ENCODE measurements at regions not wholly inside any gene's neighbourhood (a gene's known extent, or its start where the extent isn't known, plus 50 kb on each side); places are given as distances from the start of the nearest gene placed in this dataset.

DNA sequence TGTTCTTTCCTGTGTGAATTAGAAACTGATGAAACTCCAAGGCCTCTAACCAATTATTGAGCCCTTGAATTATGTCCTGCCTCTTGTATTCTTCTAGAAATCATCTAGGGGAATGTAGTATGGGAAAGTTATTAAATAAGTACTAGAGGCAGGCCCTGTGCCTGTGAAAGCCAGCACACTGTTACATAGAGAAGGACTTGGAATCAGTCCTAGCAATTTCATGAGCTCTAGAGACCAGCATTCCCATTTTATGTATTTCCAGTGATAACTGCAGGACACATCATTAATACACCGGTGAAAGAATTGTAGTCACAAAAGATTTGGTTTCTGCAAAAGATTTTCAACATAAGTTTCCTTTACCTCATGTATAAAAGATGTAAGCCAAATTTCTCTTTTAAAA is 168.5 kb upstream of the VLDLR start:
- no peaks in the 10 kb centered on the region for H3K9me3 ChIP-seq (ENCODE audit: insufficient read depth, low read length)
- no peak overlapping the region for H3K4me2 ChIP-seq (ENCODE audit: low read length)
- H3K4me3 ChIP-seq (ENCODE audit: low read length), result no peak overlapping the region
- no peaks in the 10 kb centered on the region for H3K36me3 ChIP-seq (replicated peaks; ENCODE audit: low read depth, low read length)
- H3K27me3 ChIP-seq (ENCODE audit: low read depth, low read length), result no peaks in the 10 kb centered on the region
- no peak overlapping the region for H3K27ac ChIP-seq (ENCODE audit: low read length)
- H3K79me2 ChIP-seq (ENCODE audit: low read length), result no peaks in the 10 kb centered on the region
- no peak overlapping the region for H3K9ac ChIP-seq (ENCODE audit: low read length)
- H4K20me1 ChIP-seq (ENCODE audit: insufficient read depth, low read length), result no peaks in the 10 kb centered on the region
- H2AFZ ChIP-seq (ENCODE audit: low read depth, low read length), result no peak overlapping the region
- no peaks in the 10 kb centered on the region for H3K4me1 ChIP-seq (ENCODE audit: low read length)
- TF ChIP-seq, protein P1, sequence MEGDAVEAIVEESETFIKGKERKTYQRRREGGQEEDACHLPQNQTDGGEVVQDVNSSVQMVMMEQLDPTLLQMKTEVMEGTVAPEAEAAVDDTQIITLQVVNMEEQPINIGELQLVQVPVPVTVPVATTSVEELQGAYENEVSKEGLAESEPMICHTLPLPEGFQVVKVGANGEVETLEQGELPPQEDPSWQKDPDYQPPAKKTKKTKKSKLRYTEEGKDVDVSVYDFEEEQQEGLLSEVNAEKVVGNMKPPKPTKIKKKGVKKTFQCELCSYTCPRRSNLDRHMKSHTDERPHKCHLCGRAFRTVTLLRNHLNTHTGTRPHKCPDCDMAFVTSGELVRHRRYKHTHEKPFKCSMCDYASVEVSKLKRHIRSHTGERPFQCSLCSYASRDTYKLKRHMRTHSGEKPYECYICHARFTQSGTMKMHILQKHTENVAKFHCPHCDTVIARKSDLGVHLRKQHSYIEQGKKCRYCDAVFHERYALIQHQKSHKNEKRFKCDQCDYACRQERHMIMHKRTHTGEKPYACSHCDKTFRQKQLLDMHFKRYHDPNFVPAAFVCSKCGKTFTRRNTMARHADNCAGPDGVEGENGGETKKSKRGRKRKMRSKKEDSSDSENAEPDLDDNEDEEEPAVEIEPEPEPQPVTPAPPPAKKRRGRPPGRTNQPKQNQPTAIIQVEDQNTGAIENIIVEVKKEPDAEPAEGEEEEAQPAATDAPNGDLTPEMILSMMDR (IDR thresholded peaks at IDR 0.05; ENCODE audit: low read depth, low read length), result no peak
- TF ChIP-seq EZH2phosphoT487 (IDR thresholded peaks at IDR 0.05; ENCODE audit: low read depth), result no peak

DNA sequence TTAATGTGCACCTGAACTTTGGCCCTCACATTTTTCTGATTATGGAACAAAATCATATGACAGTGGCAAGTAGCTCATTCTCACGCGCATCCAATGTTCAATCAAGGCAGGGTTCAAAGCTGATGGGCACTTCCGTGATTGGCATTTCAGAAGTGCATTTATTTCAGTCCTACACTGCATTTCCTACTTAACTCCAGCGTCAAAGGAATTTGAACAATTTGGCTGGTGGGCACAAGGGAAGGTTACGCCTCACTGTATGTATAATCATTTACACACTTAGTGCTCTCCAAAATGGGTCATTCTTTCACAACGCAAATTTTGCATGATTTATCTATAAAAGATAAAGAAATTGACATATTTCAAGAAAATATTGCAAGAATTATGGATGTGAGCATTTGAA is 167.9 kb upstream of the VLDLR start:
- no peaks in the 10 kb centered on the region for H3K9me3 ChIP-seq (ENCODE audit: insufficient read depth, low read length)
- no peaks in the 10 kb centered on the region for H3K27me3 ChIP-seq (ENCODE audit: low read depth, low read length)
- no peaks in the 10 kb centered on the region for H3K36me3 ChIP-seq (replicated peaks; ENCODE audit: low read depth, low read length)
- H3K27ac ChIP-seq (ENCODE audit: low read length), result no peak overlapping the region
- no peaks in the 10 kb centered on the region for H3K79me2 ChIP-seq (ENCODE audit: low read length)
- H2AFZ ChIP-seq (ENCODE audit: low read depth, low read length), result no peak overlapping the region
- H3K4me3 ChIP-seq (ENCODE audit: low read length), result no peak overlapping the region
- H3K4me1 ChIP-seq (ENCODE audit: low read length), result no peaks in the 10 kb centered on the region
- no peak for TF ChIP-seq EZH2phosphoT487 (IDR thresholded peaks at IDR 0.05; ENCODE audit: low read depth)
- TF ChIP-seq, protein P1 (IDR thresholded peaks at IDR 0.05; ENCODE audit: low read depth, low read length), result no peak
- H4K20me1 ChIP-seq (ENCODE audit: insufficient read depth, low read length), result no peaks in the 10 kb centered on the region
- no peak overlapping the region for H3K9ac ChIP-seq (ENCODE audit: low read length)
- H3K4me2 ChIP-seq (ENCODE audit: low read length), result no peak overlapping the region

DNA sequence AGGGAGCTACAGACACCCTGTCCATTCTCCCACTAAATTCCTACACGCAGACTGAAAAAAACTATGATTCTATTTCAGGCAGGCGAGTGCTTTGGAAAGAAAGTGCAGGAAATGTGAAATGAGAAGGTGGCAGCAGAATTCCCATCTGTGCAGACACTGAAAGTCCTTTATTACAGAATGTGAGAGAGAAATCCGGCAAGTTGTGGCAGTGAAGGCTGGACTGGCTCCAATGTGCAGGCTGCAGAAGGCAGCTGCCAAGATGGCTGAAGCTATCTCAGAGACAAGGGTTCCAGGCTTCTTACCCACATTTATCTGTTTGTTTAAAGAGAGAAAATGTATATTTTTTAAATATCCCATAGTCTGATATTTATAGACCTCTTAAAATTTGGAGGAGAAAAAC is 161.8 kb upstream of the VLDLR start:
- Histone ChIP-seq H3K4me1 (ENCODE audit: low read length) (no peaks in the 10 kb centered on the region), H3K4me2 (ENCODE audit: low read length) (no peak overlapping the region), H2AFZ (ENCODE audit: low read depth, low read length) (no peak overlapping the region), H4K20me1 (ENCODE audit: insufficient read depth, low read length) (no peaks in the 10 kb centered on the region), H3K4me3 (ENCODE audit: low read length) (no peak overlapping the region), H3K9me3 (ENCODE audit: insufficient read depth, low read length) (no peaks in the 10 kb centered on the region), H3K27ac (ENCODE audit: low read length) (no peak overlapping the region), H3K27me3 (ENCODE audit: low read depth, low read length) (peaks cover 17% of the 10 kb centered on the region), H3K36me3 (replicated peaks; ENCODE audit: low read depth, low read length) (no peaks in the 10 kb centered on the region), H3K9ac (ENCODE audit: low read length) (no peak overlapping the region), H3K79me2 (ENCODE audit: low read length) (no peaks in the 10 kb centered on the region)
- TF ChIP-seq EZH2phosphoT487 (IDR thresholded peaks at IDR 0.05; ENCODE audit: low read depth), result no peak
- TF ChIP-seq, protein P1 (IDR thresholded peaks at IDR 0.05; ENCODE audit: low read depth, low read length), result no peak

DNA sequence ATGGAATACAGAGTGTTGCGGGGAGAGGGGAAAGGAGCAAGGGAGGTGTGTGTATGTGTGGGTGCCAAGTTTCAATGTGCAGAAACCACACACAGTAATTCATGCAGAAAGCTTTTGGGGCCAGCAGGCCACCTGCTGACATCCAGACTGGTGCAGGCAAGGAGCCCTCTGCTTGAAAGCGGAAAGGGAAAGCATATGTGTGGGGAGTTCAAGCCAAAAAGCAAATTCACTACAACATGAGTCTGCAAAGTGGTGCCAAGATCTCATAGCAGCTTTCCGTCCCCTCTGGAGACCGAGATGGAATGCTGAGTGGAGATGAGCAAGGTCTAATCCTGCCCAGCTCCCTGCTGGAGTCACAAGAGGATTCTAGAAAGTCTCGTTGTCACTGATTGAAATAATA is 159.7 kb upstream of the VLDLR start:
- H3K36me3 ChIP-seq (replicated peaks; ENCODE audit: low read depth, low read length), result no peaks in the 10 kb centered on the region
- H3K27ac ChIP-seq (ENCODE audit: low read length), result no peak overlapping the region
- no peaks in the 10 kb centered on the region for H3K9me3 ChIP-seq (ENCODE audit: insufficient read depth, low read length)
- no peaks in the 10 kb centered on the region for H3K79me2 ChIP-seq (ENCODE audit: low read length)
- H4K20me1 ChIP-seq (ENCODE audit: insufficient read depth, low read length), result no peaks in the 10 kb centered on the region
- no peak for TF ChIP-seq EZH2phosphoT487 (IDR thresholded peaks at IDR 0.05; ENCODE audit: low read depth)
- TF ChIP-seq, protein P1 (IDR thresholded peaks at IDR 0.05; ENCODE audit: low read depth, low read length), result no peak
- H3K27me3 ChIP-seq (ENCODE audit: low read depth, low read length), result peaks cover 17% of the 10 kb centered on the region
- peaks cover 12% of the 10 kb centered on the region for H3K4me1 ChIP-seq (ENCODE audit: low read length)
- H3K4me3 ChIP-seq (ENCODE audit: low read length), result no peak overlapping the region
- no peak overlapping the region for H2AFZ ChIP-seq (ENCODE audit: low read depth, low read length)
- H3K9ac ChIP-seq (ENCODE audit: low read length), result no peak overlapping the region
- no peak overlapping the region for H3K4me2 ChIP-seq (ENCODE audit: low read length)

Data from OCI-LY3 (cell line).